ENCODE measurements at regions not wholly inside any gene's neighbourhood (a gene's known extent, or its start where the extent isn't known, plus 50 kb on each side); places are given as distances from the start of the nearest gene placed in this dataset.

- H3K36me3 ChIP-seq: no peaks in the 10 kb centered on the region
- H3K4me1 ChIP-seq: no peaks in the 10 kb centered on the region
- no peak overlapping the region for H3K4me3 ChIP-seq
- TF ChIP-seq, protein P1, sequence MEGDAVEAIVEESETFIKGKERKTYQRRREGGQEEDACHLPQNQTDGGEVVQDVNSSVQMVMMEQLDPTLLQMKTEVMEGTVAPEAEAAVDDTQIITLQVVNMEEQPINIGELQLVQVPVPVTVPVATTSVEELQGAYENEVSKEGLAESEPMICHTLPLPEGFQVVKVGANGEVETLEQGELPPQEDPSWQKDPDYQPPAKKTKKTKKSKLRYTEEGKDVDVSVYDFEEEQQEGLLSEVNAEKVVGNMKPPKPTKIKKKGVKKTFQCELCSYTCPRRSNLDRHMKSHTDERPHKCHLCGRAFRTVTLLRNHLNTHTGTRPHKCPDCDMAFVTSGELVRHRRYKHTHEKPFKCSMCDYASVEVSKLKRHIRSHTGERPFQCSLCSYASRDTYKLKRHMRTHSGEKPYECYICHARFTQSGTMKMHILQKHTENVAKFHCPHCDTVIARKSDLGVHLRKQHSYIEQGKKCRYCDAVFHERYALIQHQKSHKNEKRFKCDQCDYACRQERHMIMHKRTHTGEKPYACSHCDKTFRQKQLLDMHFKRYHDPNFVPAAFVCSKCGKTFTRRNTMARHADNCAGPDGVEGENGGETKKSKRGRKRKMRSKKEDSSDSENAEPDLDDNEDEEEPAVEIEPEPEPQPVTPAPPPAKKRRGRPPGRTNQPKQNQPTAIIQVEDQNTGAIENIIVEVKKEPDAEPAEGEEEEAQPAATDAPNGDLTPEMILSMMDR (IDR thresholded peaks at IDR 0.05): no peak
- DNase-seq: no peak
- no peaks in the 10 kb centered on the region for H3K9me3 ChIP-seq
- intact Hi-C loops (cut with DNase I; ENCODE audit: low total_unique reads): no loop called here
- no peaks in the 10 kb centered on the region for H3K27me3 ChIP-seq
- H3K27ac ChIP-seq: no peak overlapping the region
Measured at GRCh38 chr6:120675886-120676285, 658.4 kb downstream of the TBC1D32 start.

- no peak for DNase-seq
- intact Hi-C loops (cut with DNase I; ENCODE audit: low total_unique reads): no loop called here
- Histone ChIP-seq H3K4me1 (no peaks in the 10 kb centered on the region), H3K4me3 (no peak overlapping the region), H3K36me3 (no peaks in the 10 kb centered on the region), H3K9me3 (no peaks in the 10 kb centered on the region), H3K27me3 (no peaks in the 10 kb centered on the region), H3K27ac (no peak overlapping the region)
- TF ChIP-seq, protein P1 (IDR thresholded peaks at IDR 0.05): no peak
Measured at GRCh38 chr6:120671519-120671918, 662.8 kb downstream of the TBC1D32 start.

GRCh38 chr6:120652506-120652905, 681.8 kb downstream of the TBC1D32 start:
- H3K9me3 ChIP-seq: no peaks in the 10 kb centered on the region
- DNase-seq: no peak
- TF ChIP-seq, protein P1 (IDR thresholded peaks at IDR 0.05): no peak

GRCh38 chr6:120648713-120649112, 685.6 kb downstream of the TBC1D32 start:
- H3K27ac ChIP-seq: no peak overlapping the region
- TF ChIP-seq, protein P1 (IDR thresholded peaks at IDR 0.05): no peak
- no peak overlapping the region for H3K4me3 ChIP-seq
- no peaks in the 10 kb centered on the region for H3K27me3 ChIP-seq
- H3K36me3 ChIP-seq: no peaks in the 10 kb centered on the region
- intact Hi-C loops (cut with DNase I; ENCODE audit: low total_unique reads): no loop called here
- DNase-seq: no peak
- no peaks in the 10 kb centered on the region for H3K4me1 ChIP-seq
- H3K9me3 ChIP-seq: no peaks in the 10 kb centered on the region

More at GRCh38 chr6:120652506-120652905, 681.8 kb downstream of the TBC1D32 start:
- H3K27ac ChIP-seq: no peak overlapping the region
- no peaks in the 10 kb centered on the region for H3K27me3 ChIP-seq
- no peaks in the 10 kb centered on the region for H3K36me3 ChIP-seq
- no peak overlapping the region for H3K4me3 ChIP-seq
- no peaks in the 10 kb centered on the region for H3K4me1 ChIP-seq
- intact Hi-C loops (cut with DNase I; ENCODE audit: low total_unique reads): no loop called here

- H3K4me3 ChIP-seq: no peak overlapping the region
- DNase-seq: no peak
Measured at GRCh38 chr6:120646101-120646500, 688.2 kb downstream of the TBC1D32 start.

More at GRCh38 chr6:120646101-120646500, 688.2 kb downstream of the TBC1D32 start:
- H3K27ac ChIP-seq: no peak overlapping the region
- H3K36me3 ChIP-seq: no peaks in the 10 kb centered on the region
- TF ChIP-seq, protein P1 (IDR thresholded peaks at IDR 0.05): no peak
- no peaks in the 10 kb centered on the region for H3K9me3 ChIP-seq
- no peaks in the 10 kb centered on the region for H3K27me3 ChIP-seq
- intact Hi-C loops (cut with DNase I; ENCODE audit: low total_unique reads): no loop called here
- no peaks in the 10 kb centered on the region for H3K4me1 ChIP-seq

Data from tibial artery (tissue), 4 donors.